ENCODE measurements at regions not wholly inside any gene's neighbourhood (a gene's known extent, or its start where the extent isn't known, plus 50 kb on each side); places are given as distances from the start of the nearest gene placed in this dataset.

GRCh38 chr21:15437883-15438282 lies 291.9 kb upstream of the USP25 start:
- ATAC-seq, result no peak
- TF ChIP-seq ZNF565 (CRISPR knock-in tag; conservative IDR thresholded peaks at IDR 0.05; ENCODE audit: low read depth) (no peak), ZNF70 (CRISPR knock-in tag; IDR thresholded peaks at IDR 0.05) (no peak), ZFP30 (CRISPR knock-in tag; IDR thresholded peaks at IDR 0.05) (no peak), BACH2 (CRISPR knock-in tag; IDR thresholded peaks at IDR 0.05; ENCODE audit: borderline replicate concordance) (no peak), TOX (CRISPR knock-in tag; IDR thresholded peaks at IDR 0.05; ENCODE audit: borderline replicate concordance) (no peak), ARNTL (CRISPR knock-in tag; IDR thresholded peaks at IDR 0.05; ENCODE audit: borderline replicate concordance, low read depth) (no peak)
- TF ChIP-seq, protein P1, sequence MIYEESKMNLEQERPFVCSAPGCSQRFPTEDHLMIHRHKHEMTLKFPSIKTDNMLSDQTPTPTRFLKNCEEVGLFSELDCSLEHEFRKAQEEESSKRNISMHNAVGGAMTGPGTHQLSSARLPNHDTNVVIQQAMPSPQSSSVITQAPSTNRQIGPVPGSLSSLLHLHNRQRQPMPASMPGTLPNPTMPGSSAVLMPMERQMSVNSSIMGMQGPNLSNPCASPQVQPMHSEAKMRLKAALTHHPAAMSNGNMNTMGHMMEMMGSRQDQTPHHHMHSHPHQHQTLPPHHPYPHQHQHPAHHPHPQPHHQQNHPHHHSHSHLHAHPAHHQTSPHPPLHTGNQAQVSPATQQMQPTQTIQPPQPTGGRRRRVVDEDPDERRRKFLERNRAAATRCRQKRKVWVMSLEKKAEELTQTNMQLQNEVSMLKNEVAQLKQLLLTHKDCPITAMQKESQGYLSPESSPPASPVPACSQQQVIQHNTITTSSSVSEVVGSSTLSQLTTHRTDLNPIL (CRISPR knock-in tag; IDR thresholded peaks at IDR 0.05; ENCODE audit: low read depth), result no peak
- TF ChIP-seq, protein P2, sequence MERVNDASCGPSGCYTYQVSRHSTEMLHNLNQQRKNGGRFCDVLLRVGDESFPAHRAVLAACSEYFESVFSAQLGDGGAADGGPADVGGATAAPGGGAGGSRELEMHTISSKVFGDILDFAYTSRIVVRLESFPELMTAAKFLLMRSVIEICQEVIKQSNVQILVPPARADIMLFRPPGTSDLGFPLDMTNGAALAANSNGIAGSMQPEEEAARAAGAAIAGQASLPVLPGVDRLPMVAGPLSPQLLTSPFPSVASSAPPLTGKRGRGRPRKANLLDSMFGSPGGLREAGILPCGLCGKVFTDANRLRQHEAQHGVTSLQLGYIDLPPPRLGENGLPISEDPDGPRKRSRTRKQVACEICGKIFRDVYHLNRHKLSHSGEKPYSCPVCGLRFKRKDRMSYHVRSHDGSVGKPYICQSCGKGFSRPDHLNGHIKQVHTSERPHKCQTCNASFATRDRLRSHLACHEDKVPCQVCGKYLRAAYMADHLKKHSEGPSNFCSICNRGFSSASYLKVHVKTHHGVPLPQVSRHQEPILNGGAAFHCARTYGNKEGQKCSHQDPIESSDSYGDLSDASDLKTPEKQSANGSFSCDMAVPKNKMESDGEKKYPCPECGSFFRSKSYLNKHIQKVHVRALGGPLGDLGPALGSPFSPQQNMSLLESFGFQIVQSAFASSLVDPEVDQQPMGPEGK (CRISPR knock-in tag; IDR thresholded peaks at IDR 0.05; ENCODE audit: borderline replicate concordance), result no peak

- no peak for ATAC-seq
- TF ChIP-seq CSRNP3 (CRISPR knock-in tag; IDR thresholded peaks at IDR 0.05) (no peak), PPARA (CRISPR knock-in tag; IDR thresholded peaks at IDR 0.05; ENCODE audit: borderline replicate concordance) (no peak), ZNF8 (CRISPR knock-in tag; IDR thresholded peaks at IDR 0.05) (no peak)
- TF ChIP-seq, protein P3, sequence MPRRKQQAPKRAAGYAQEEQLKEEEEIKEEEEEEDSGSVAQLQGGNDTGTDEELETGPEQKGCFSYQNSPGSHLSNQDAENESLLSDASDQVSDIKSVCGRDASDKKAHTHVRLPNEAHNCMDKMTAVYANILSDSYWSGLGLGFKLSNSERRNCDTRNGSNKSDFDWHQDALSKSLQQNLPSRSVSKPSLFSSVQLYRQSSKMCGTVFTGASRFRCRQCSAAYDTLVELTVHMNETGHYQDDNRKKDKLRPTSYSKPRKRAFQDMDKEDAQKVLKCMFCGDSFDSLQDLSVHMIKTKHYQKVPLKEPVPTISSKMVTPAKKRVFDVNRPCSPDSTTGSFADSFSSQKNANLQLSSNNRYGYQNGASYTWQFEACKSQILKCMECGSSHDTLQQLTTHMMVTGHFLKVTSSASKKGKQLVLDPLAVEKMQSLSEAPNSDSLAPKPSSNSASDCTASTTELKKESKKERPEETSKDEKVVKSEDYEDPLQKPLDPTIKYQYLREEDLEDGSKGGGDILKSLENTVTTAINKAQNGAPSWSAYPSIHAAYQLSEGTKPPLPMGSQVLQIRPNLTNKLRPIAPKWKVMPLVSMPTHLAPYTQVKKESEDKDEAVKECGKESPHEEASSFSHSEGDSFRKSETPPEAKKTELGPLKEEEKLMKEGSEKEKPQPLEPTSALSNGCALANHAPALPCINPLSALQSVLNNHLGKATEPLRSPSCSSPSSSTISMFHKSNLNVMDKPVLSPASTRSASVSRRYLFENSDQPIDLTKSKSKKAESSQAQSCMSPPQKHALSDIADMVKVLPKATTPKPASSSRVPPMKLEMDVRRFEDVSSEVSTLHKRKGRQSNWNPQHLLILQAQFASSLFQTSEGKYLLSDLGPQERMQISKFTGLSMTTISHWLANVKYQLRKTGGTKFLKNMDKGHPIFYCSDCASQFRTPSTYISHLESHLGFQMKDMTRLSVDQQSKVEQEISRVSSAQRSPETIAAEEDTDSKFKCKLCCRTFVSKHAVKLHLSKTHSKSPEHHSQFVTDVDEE (CRISPR knock-in tag; IDR thresholded peaks at IDR 0.05), result no peak
Measured at GRCh38 chr21:15439726-15440125, 290.1 kb upstream of the USP25 start.

- no peak for ATAC-seq
Measured at GRCh38 chr21:15441060-15441493, 288.7 kb upstream of the USP25 start.

More at GRCh38 chr21:15441060-15441493, 288.7 kb upstream of the USP25 start:
- no peak for TF ChIP-seq CSRNP3 (CRISPR knock-in tag; IDR thresholded peaks at IDR 0.05)
- no peak for TF ChIP-seq GLIS3 (CRISPR knock-in tag; IDR thresholded peaks at IDR 0.05)
- TF ChIP-seq RARB (CRISPR knock-in tag; IDR thresholded peaks at IDR 0.05), result no peak
- no peak for TF ChIP-seq POU6F1 (CRISPR knock-in tag; IDR thresholded peaks at IDR 0.05; ENCODE audit: borderline replicate concordance, low read depth)
- no peak for TF ChIP-seq ESRRG (CRISPR knock-in tag; IDR thresholded peaks at IDR 0.05)
- TF ChIP-seq OSR1 (CRISPR knock-in tag; IDR thresholded peaks at IDR 0.05), result no peak
- no peak for TF ChIP-seq ARNTL (CRISPR knock-in tag; IDR thresholded peaks at IDR 0.05; ENCODE audit: borderline replicate concordance, low read depth)
- TF ChIP-seq, protein P3 (CRISPR knock-in tag; IDR thresholded peaks at IDR 0.05), result no peak
- TF ChIP-seq TOX (CRISPR knock-in tag; IDR thresholded peaks at IDR 0.05; ENCODE audit: borderline replicate concordance), result no peak

Measured in SK-N-SH treated with all-trans-retinoic acid at 6 μM for 48 hours (cell line).